BE2C (cell line): ENCODE measurements at regions not wholly inside any gene's neighbourhood (a gene's known extent, or its start where the extent isn't known, plus 50 kb on each side); places are given as distances from the start of the nearest gene placed in this dataset.

Source experiments
- DNase-seq: peaks from one replicate; pipeline ENCODE4 v3.0.0-alpha.2; 2020
- H3K27me3 ChIP-seq: fragments of 250-450 bp; sonication (Bioruptor Pico); 2 replicates; pipeline ENCODE4 v1.5.1; 2020; ENCODE audit warnings: mild to moderate bottlenecking
- H3K36me3 ChIP-seq: fragments of 250-450 bp; sonication (Bioruptor Pico); 2 replicates; pipeline ENCODE4 v1.5.1; 2020; ENCODE audit warnings: mild to moderate bottlenecking
- H3K4me1 ChIP-seq: fragments of 250-450 bp; sonication (Bioruptor Pico); 2 replicates; pipeline ENCODE4 v1.5.1; 2020
- H3K4me3 ChIP-seq: 2 replicates; pipeline ENCODE4 v1.5.1; 2011; ENCODE audit warnings: low read depth, low read length
- H3K9me3 ChIP-seq: fragments of 250-450 bp; sonication (Bioruptor Pico); 2 replicates; pipeline ENCODE4 v1.5.1; 2020
- CTCF ChIP-seq: IDR thresholded peaks from 2 replicates; pipeline ENCODE4 v1.5.1; 2012; ENCODE audit warnings: mild to moderate bottlenecking, low read depth, low read length

GRCh38 chr6:86273936-86274335 is 631.2 kb upstream of the SYNCRIP start:
- no peak overlapping the region for H3K4me3 ChIP-seq
- TF ChIP-seq CTCF = no peak
- DNase-seq = no peak

GRCh38 chr6:86256615-86257187 is 614.0 kb upstream of the SYNCRIP start:
- no peak for TF ChIP-seq CTCF
- Histone ChIP-seq H3K36me3 (no peaks in the 10 kb centered on the region), H3K9me3 (no peaks in the 10 kb centered on the region), H3K4me1 (no peaks in the 10 kb centered on the region), H3K4me3 (no peak overlapping the region), H3K27me3 (no peaks in the 10 kb centered on the region)
- no peak for DNase-seq

More at GRCh38 chr6:86273936-86274335, 631.2 kb upstream of the SYNCRIP start:
- H3K9me3 ChIP-seq = no peaks in the 10 kb centered on the region; the same call in 1 of the 2 replicates
- no peaks in the 10 kb centered on the region for H3K4me1 ChIP-seq
- no peaks in the 10 kb centered on the region for H3K36me3 ChIP-seq
- no peaks in the 10 kb centered on the region for H3K27me3 ChIP-seq

- Histone ChIP-seq H3K27me3 (no peaks in the 10 kb centered on the region), H3K9me3 (no peaks in the 10 kb centered on the region), H3K4me3 (no peak overlapping the region), H3K4me1 (no peaks in the 10 kb centered on the region), H3K36me3 (no peaks in the 10 kb centered on the region)
- TF ChIP-seq CTCF = no peak
- DNase-seq = no peak
These were observed 613.3 kb upstream of the SYNCRIP start for GRCh38 chr6:86255973-86256372.

- H3K9me3 ChIP-seq = no peaks in the 10 kb centered on the region
- no peak for DNase-seq
- TF ChIP-seq CTCF = no peak
These were observed 608.4 kb upstream of the SYNCRIP start for GRCh38 chr6:86251106-86251505.

GRCh38 chr6:86217906-86218305 is 575.2 kb upstream of the SYNCRIP start:
- no peak overlapping the region for H3K4me3 ChIP-seq
- H3K9me3 ChIP-seq = no peaks in the 10 kb centered on the region
- TF ChIP-seq CTCF = no peak
- H3K27me3 ChIP-seq = no peaks in the 10 kb centered on the region
- no peaks in the 10 kb centered on the region for H3K36me3 ChIP-seq
- H3K4me1 ChIP-seq = peaks cover 15% of the 10 kb centered on the region
- no peak for DNase-seq

More at GRCh38 chr6:86251106-86251505, 608.4 kb upstream of the SYNCRIP start:
- Histone ChIP-seq H3K27me3 (no peaks in the 10 kb centered on the region), H3K4me1 (no peaks in the 10 kb centered on the region), H3K36me3 (no peaks in the 10 kb centered on the region), H3K4me3 (no peak overlapping the region)

GRCh38 chr6:86215323-86215722 is 572.6 kb upstream of the SYNCRIP start:
- DNase-seq = no peak
- Histone ChIP-seq H3K9me3 (no peaks in the 10 kb centered on the region; the same call in 1 of the 2 replicates), H3K36me3 (no peaks in the 10 kb centered on the region), H3K27me3 (no peaks in the 10 kb centered on the region), H3K4me1 (peaks cover 15% of the 10 kb centered on the region), H3K4me3 (no peak overlapping the region)
- no peak for TF ChIP-seq CTCF
